ENCODE measurements at regions not wholly inside any gene's neighbourhood (a gene's known extent, or its start where the extent isn't known, plus 50 kb on each side); places are given as distances from the start of the nearest gene placed in this dataset.

GRCh38 chr22:44422746-44423380, 75.2 kb downstream of the RTL6 start:
- no peak for DNase-seq (ENCODE audit: low spot score)
- CTCF ChIA-PET (ENCODE audit: unreplicated experiment) = no interaction called here
- no peak overlapping the region for H2AFZ ChIP-seq (ENCODE audit: low read length)
- no peaks in the 10 kb centered on the region for H4K20me1 ChIP-seq (ENCODE audit: insufficient read depth, low read length)
- BruUV-seq (replicated peaks) = no TSS peak
- TF ChIP-seq CTCF (conservative IDR thresholded peaks at IDR 0.05; ENCODE audit: low read length) (no peak), EZH2phosphoT487 (IDR thresholded peaks at IDR 0.05; ENCODE audit: borderline replicate concordance, low read depth, low read length) (no peak)
- H3K36me3 ChIP-seq (ENCODE audit: insufficient read depth, low read length) = no peaks in the 10 kb centered on the region
- POLR2A ChIA-PET = no interaction called here
- H3K4me2 ChIP-seq (ENCODE audit: low read length) = no peak overlapping the region
- no peaks in the 10 kb centered on the region for H3K4me1 ChIP-seq (ENCODE audit: insufficient read depth, low read length, poor library complexity, severe bottlenecking)
- no peaks in the 10 kb centered on the region for H3K9me2 ChIP-seq (ENCODE audit: insufficient read depth, low read length)
- no peak overlapping the region for H3K27ac ChIP-seq (ENCODE audit: low read depth, low read length, poor library complexity, severe bottlenecking)
- H3K79me2 ChIP-seq (ENCODE audit: insufficient read depth, low read depth, low read length) = no peaks in the 10 kb centered on the region
- H3K4me3 ChIP-seq (ENCODE audit: low read depth, low read length, poor library complexity, severe bottlenecking) = no peak overlapping the region
- intact Hi-C loops (cut with micrococcal nuclease; ENCODE audit: unreplicated experiment) = no loop called here
- H3K9me3 ChIP-seq (ENCODE audit: low read length) = no peaks in the 10 kb centered on the region

- peaks cover 27% of the 10 kb centered on the region for H3K9me3 ChIP-seq (ENCODE audit: low read length)
- H3K4me1 ChIP-seq (ENCODE audit: insufficient read depth, low read length, poor library complexity, severe bottlenecking) = no peaks in the 10 kb centered on the region
- intact Hi-C loops (cut with micrococcal nuclease; ENCODE audit: unreplicated experiment) = no loop called here
- H4K20me1 ChIP-seq (ENCODE audit: insufficient read depth, low read length) = no peaks in the 10 kb centered on the region
- H3K27ac ChIP-seq (ENCODE audit: low read depth, low read length, poor library complexity, severe bottlenecking) = no peak overlapping the region
- POLR2A ChIA-PET = no interaction called here
- no peak overlapping the region for H3K4me3 ChIP-seq (ENCODE audit: low read depth, low read length, poor library complexity, severe bottlenecking)
- H2AFZ ChIP-seq (ENCODE audit: low read length) = no peak overlapping the region
- no peak for DNase-seq (ENCODE audit: low spot score)
- CTCF ChIA-PET (ENCODE audit: unreplicated experiment) = no interaction called here
- no peaks in the 10 kb centered on the region for H3K79me2 ChIP-seq (ENCODE audit: insufficient read depth, low read depth, low read length)
- H3K9me2 ChIP-seq (ENCODE audit: insufficient read depth, low read length) = no peaks in the 10 kb centered on the region
- no peak overlapping the region for H3K4me2 ChIP-seq (ENCODE audit: low read length)
- no TSS peak for BruUV-seq (replicated peaks)
- H3K36me3 ChIP-seq (ENCODE audit: insufficient read depth, low read length) = no peaks in the 10 kb centered on the region
- no peak for TF ChIP-seq EZH2phosphoT487 (IDR thresholded peaks at IDR 0.05; ENCODE audit: borderline replicate concordance, low read depth, low read length)
- no peak for TF ChIP-seq CTCF (conservative IDR thresholded peaks at IDR 0.05; ENCODE audit: low read length)
Measured at GRCh38 chr22:44419429-44419828, 78.6 kb downstream of the RTL6 start.

GRCh38 chr22:44413211-44413610, 84.8 kb downstream of the RTL6 start:
- Histone ChIP-seq H3K4me3 (ENCODE audit: low read depth, low read length, poor library complexity, severe bottlenecking) (no peak overlapping the region), H3K36me3 (ENCODE audit: insufficient read depth, low read length) (no peaks in the 10 kb centered on the region), H3K4me2 (ENCODE audit: low read length) (no peak overlapping the region), H3K79me2 (ENCODE audit: insufficient read depth, low read depth, low read length) (no peaks in the 10 kb centered on the region), H3K27ac (ENCODE audit: low read depth, low read length, poor library complexity, severe bottlenecking) (no peak overlapping the region), H3K9me3 (ENCODE audit: low read length) (peaks cover 27% of the 10 kb centered on the region), H3K9me2 (ENCODE audit: insufficient read depth, low read length) (no peaks in the 10 kb centered on the region), H2AFZ (ENCODE audit: low read length) (no peak overlapping the region), H4K20me1 (ENCODE audit: insufficient read depth, low read length) (no peaks in the 10 kb centered on the region), H3K4me1 (ENCODE audit: insufficient read depth, low read length, poor library complexity, severe bottlenecking) (no peaks in the 10 kb centered on the region)
- ChIA-PET POLR2A (no interaction called here), CTCF (ENCODE audit: unreplicated experiment) (no interaction called here)
- intact Hi-C loops (cut with micrococcal nuclease; ENCODE audit: unreplicated experiment) = no loop called here
- no peak for DNase-seq (ENCODE audit: low spot score)
- TF ChIP-seq EZH2phosphoT487 (IDR thresholded peaks at IDR 0.05; ENCODE audit: borderline replicate concordance, low read depth, low read length) = no peak
- TF ChIP-seq CTCF (conservative IDR thresholded peaks at IDR 0.05; ENCODE audit: low read length) = no peak
- no TSS peak for BruUV-seq (replicated peaks)

Measured in OCI-LY7 (cell line).